H1 (cell line): ENCODE measurements at regions not wholly inside any gene's neighbourhood (a gene's known extent, or its start where the extent isn't known, plus 50 kb on each side); places are given as distances from the start of the nearest gene placed in this dataset.

ENCODE experiments used
- CBX8 ChIP-seq: fragments of 300-800, 300-1000 bp; sonication (generic); IDR thresholded peaks from 2 replicates; pipeline ENCODE4 v1.7.1; 2016; ENCODE audit warnings: low read depth, low read length, borderline replicate concordance
- CEBPB ChIP-seq: IDR thresholded peaks from 2 replicates; pipeline ENCODE4 v1.6.1; 2012; ENCODE audit warnings: low read depth, low read length
- EP300 ChIP-seq, 2 experiments: IDR thresholded peaks; 1 replicate in 1 of 2; 2 replicates in 1 of 2; pipeline ENCODE4 v1.6.1; 2011 to 2012; ENCODE audit warnings: low read depth in 2 of 2, low read length in 2 of 2, mild to moderate bottlenecking in 2 of 2, borderline replicate concordance in 1 of 2, inconsistent platforms in 1 of 2, moderate library complexity in 1 of 2
- HDAC6 ChIP-seq: IDR thresholded peaks from one replicate; pipeline ENCODE4 v1.7.1; 2012; ENCODE audit warnings: low read depth, mild to moderate bottlenecking, inconsistent platforms, low read length, moderate library complexity
- POLR2A ChIP-seq, 2 experiments: IDR thresholded peaks; 1 replicate in 1 of 2; 2 replicates in 1 of 2; pipeline ENCODE4 v1.6.1; 2011; ENCODE audit warnings: low read depth in 2 of 2, low read length in 2 of 2, mild to moderate bottlenecking in 2 of 2; ENCODE audit errors: control extremely low read depth in 1 of 2
- POLR2AphosphoS5 ChIP-seq: IDR thresholded peaks from 2 replicates; pipeline ENCODE4 v1.6.1; 2011; ENCODE audit warnings: low read depth, low read length
- SP1 ChIP-seq: IDR thresholded peaks from 2 replicates; pipeline ENCODE4 v1.6.1; 2011; ENCODE audit warnings: low read depth, low read length
- YY1 ChIP-seq: IDR thresholded peaks from 2 replicates; pipeline ENCODE4 v1.6.1; 2011; ENCODE audit warnings: low read depth, mild to moderate bottlenecking, low read length
- TF ChIP-seq, protein P1 (sequence below), 3 experiments: IDR thresholded peaks; 1 replicate in 2 of 3; 2 replicates in 1 of 3; pipeline versions ENCODE4 v1.5.1 to v1.6.1; 2011; ENCODE audit warnings: low read length in 3 of 3, mild to moderate bottlenecking in 3 of 3, inconsistent platforms in 2 of 3, low read depth in 1 of 3, moderate library complexity in 1 of 3; ENCODE audit not compliant: insufficient read depth in 1 of 3; ENCODE audit errors: control extremely low read depth in 1 of 3
- TF ChIP-seq, protein P2 (sequence below): IDR thresholded peaks from 2 replicates; pipeline ENCODE4 v1.6.1; 2011; ENCODE audit warnings: low read depth, mild to moderate bottlenecking, low read length; ENCODE audit not compliant: insufficient read depth

DNA sequence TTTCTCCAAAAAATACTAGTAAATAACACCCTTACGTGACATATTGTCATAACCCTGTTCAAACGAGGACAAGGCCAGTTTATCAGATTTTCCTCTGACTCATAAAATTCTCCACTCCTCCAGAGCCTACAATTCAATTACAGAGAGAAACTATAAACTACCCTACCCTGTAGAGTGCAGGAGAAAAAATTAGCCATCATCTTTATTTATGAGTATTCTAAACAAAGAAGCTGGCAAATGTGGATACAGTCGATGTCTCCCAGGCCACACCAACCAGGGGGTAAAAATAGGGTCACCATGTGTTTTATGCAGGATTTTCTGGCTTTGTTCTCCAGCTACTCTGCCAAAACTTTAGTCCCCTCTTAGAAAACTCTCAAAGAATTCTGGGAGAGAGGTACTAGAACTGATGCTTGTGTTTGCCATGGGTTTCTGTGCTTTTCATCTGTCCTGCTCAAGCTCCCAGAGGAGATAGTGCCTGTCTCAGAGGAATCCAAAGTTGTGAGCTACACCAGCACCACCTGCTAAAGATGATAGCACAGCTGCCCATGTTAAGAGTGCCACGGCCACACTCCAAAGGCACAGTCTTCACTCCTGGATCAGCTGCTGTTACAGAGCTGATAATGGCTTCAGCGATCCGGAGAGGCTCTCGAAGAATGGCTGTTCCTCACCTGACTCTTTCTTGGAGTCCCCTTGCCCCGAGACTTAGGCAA is 150.2 kb downstream of the IMPG2 start:
- TF ChIP-seq, protein P1, sequence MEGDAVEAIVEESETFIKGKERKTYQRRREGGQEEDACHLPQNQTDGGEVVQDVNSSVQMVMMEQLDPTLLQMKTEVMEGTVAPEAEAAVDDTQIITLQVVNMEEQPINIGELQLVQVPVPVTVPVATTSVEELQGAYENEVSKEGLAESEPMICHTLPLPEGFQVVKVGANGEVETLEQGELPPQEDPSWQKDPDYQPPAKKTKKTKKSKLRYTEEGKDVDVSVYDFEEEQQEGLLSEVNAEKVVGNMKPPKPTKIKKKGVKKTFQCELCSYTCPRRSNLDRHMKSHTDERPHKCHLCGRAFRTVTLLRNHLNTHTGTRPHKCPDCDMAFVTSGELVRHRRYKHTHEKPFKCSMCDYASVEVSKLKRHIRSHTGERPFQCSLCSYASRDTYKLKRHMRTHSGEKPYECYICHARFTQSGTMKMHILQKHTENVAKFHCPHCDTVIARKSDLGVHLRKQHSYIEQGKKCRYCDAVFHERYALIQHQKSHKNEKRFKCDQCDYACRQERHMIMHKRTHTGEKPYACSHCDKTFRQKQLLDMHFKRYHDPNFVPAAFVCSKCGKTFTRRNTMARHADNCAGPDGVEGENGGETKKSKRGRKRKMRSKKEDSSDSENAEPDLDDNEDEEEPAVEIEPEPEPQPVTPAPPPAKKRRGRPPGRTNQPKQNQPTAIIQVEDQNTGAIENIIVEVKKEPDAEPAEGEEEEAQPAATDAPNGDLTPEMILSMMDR (IDR thresholded peaks at IDR 0.05; ENCODE audit: control extremely low read depth in 1 of 3, insufficient read depth in 1 of 3, low read depth in 1 of 3, low read length in 3 of 3): no peak
- TF ChIP-seq CBX8: no peak
- TF ChIP-seq SP1: no peak
- no peak for TF ChIP-seq POLR2A (IDR thresholded peaks at IDR 0.05; ENCODE audit: control extremely low read depth in 1 of 2, low read depth in 2 of 2, low read length in 2 of 2)
- TF ChIP-seq, protein P2, sequence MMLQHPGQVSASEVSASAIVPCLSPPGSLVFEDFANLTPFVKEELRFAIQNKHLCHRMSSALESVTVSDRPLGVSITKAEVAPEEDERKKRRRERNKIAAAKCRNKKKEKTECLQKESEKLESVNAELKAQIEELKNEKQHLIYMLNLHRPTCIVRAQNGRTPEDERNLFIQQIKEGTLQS: no peak
- no peak for TF ChIP-seq EP300 (IDR thresholded peaks at IDR 0.05; ENCODE audit: borderline replicate concordance in 1 of 2, low read depth in 2 of 2, low read length in 2 of 2)
- no peak for TF ChIP-seq YY1
- TF ChIP-seq POLR2AphosphoS5: no peak
- TF ChIP-seq HDAC6: no peak
- TF ChIP-seq CEBPB: no peak
